Thyroid gland (tissue), 4 donors: ENCODE measurements at regions not wholly inside any gene's neighbourhood (a gene's known extent, or its start where the extent isn't known, plus 50 kb on each side); places are given as distances from the start of the nearest gene placed in this dataset.

Experiments used
- CTCF ChIP-seq, 6 experiments: fragments of 200-600 bp in 3 of 6; fragments of 450-650 bp in 3 of 6; sonication (generic) in 3 of 6; IDR thresholded peaks; one replicate each; pipeline ENCODE4 v1.5.1; 2016 to 2019; ENCODE audit warnings: antibody characterized with exemption in 6 of 6, mild to moderate bottlenecking in 2 of 6, inconsistent platforms in 1 of 6, moderate library complexity in 1 of 6
- POLR2A ChIP-seq, 2 donors: fragments of 450-650 bp; IDR thresholded peaks; one replicate each; pipeline ENCODE4 v1.6.1; 2017; ENCODE audit warnings: antibody characterized with exemption in 2 of 2, mild to moderate bottlenecking in 2 of 2, moderate library complexity in 1 of 2

- TF ChIP-seq CTCF (IDR thresholded peaks at IDR 0.05) (no peak), POLR2A (IDR thresholded peaks at IDR 0.05) (no peak)
These were observed 137.6 kb upstream of the TEX13D start for GRCh38 chrX:124194901-124195300.
